Retinal pigment epithelial cell (primary cell): ENCODE measurements at regions not wholly inside any gene's neighbourhood (a gene's known extent, or its start where the extent isn't known, plus 50 kb on each side); places are given as distances from the start of the nearest gene placed in this dataset.
"Not testable (repeated sequence)": the region's sequence is repeated elsewhere in the genome, so short reads cannot be mapped to it uniquely, and the experiment has no call there.

Experiments used
- DNase-seq: peaks from one replicate; pipeline ENCODE4 v3.0.0-alpha.2; 2010; ENCODE audit warnings: low read depth
- H3K4me3 ChIP-seq: 2 replicates; pipeline ENCODE4 v1.5.1; 2011; ENCODE audit warnings: mild to moderate bottlenecking, low read length, control low read depth, moderate library complexity
- TF ChIP-seq, protein P1 (sequence below): conservative IDR thresholded peaks from 2 replicates; pipeline ENCODE4 v1.5.1; 2011; ENCODE audit warnings: low read depth, low read length, control low read depth, inconsistent platforms

DNA sequence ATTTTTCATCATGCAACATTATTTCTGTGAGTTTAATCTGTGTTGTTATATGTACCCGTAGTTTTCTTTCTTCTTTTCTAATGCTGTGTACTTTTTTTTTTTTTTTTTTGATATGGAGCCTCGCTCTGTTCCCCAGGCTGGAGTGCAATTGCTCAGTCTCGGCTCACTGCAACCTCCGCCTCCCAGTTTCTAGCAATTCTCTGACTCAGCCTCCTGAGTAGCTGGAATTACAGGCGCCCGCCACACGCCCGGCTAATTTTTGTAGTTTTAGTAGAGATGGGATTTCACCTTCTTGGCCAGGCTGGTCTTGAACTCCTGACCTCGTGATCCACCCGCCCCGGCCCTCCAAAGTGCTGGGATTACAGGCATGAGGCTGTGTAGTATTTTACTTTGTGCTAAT, 155.4 kb downstream of the GALR1 start:
- no peak for DNase-seq
- H3K4me3 ChIP-seq: no peak overlapping the region
- TF ChIP-seq, protein P1, sequence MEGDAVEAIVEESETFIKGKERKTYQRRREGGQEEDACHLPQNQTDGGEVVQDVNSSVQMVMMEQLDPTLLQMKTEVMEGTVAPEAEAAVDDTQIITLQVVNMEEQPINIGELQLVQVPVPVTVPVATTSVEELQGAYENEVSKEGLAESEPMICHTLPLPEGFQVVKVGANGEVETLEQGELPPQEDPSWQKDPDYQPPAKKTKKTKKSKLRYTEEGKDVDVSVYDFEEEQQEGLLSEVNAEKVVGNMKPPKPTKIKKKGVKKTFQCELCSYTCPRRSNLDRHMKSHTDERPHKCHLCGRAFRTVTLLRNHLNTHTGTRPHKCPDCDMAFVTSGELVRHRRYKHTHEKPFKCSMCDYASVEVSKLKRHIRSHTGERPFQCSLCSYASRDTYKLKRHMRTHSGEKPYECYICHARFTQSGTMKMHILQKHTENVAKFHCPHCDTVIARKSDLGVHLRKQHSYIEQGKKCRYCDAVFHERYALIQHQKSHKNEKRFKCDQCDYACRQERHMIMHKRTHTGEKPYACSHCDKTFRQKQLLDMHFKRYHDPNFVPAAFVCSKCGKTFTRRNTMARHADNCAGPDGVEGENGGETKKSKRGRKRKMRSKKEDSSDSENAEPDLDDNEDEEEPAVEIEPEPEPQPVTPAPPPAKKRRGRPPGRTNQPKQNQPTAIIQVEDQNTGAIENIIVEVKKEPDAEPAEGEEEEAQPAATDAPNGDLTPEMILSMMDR: no peak

DNA sequence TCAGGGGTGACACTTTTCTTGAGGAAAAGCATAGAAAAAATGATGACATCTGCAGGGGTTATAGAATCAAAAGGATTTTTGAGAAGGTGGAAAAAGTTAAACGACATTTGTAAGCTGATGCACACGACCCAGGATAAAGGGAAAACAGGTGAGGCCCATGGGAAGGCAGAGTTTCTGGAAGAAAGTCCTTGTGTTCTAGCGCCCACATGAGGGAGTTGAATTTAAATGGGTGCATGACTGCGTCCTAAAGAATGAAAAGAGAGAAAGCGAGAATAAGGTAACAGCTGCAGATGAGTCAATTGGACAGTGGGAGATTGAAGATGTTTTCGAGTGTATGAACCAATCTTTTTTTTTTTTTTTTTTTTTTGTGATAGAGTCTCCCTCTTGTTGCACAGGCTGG, 158.1 kb downstream of the GALR1 start:
- no peak overlapping the region for H3K4me3 ChIP-seq
- DNase-seq: no peak
- TF ChIP-seq, protein P1: no peak

DNA sequence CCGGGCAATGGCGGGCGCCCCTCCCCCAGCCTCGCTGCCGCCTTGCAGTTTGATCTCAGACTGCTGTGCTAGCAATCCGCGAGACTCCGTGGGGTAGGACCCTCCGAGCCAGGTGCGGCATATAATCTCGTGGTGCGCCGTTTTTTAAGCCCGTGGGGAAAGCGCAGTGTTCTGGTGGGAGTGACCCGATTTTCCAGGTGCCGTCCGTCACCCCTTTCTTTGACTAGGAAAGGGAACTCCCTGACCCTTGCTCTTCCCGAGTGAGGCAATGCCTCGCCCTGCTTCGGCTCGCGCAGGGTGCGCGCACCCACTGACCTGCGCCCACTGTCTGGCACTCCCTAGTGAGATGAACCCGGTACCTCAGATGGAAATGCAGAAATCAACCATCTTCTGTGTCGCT, 171.9 kb downstream of the GALR1 start:
- not testable (repeated sequence) for DNase-seq, H3K4me3 ChIP-seq

DNA sequence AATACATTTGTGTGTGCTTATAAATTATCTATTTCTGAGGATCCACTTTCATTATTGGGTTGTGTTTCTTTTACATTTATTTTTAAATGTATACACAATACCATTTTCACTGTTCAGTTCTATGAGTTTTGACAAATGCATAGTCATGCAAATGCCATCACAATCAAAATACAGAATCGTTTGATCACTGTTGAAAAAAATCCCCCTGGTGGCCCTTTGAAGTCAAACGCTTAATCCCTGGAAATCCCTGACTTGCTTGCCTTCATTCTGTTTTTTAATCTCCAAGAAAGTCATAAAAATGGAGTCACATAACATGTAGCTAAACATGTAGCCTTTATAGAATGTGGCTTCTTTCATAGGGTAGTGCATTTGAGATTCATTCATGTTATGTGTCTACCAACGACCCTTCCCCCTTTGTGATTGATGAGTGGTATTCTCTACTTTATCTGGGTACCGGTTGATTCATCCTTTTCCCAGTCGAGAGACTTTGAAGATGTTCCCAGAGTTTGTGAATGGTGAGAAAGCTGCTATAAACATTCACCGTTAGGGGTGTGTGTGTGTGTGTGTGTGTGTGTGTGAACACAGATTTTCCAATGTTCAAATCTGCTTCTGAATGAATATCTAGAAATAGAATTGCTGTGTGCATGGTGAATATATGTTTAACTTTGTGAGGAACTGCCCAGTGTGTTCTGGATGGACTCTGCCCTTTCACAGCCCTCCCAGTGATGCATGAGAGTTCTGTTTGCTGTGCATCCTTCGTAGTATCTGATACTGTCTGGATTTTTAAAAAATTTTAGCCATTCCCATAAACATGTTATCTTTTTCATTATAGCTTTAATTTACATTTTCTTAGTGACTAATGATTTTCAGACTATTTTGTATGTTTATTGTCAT, 173.6 kb downstream of the GALR1 start:
- no peak for DNase-seq
- no peak overlapping the region for H3K4me3 ChIP-seq
- TF ChIP-seq, protein P1: no peak

DNA sequence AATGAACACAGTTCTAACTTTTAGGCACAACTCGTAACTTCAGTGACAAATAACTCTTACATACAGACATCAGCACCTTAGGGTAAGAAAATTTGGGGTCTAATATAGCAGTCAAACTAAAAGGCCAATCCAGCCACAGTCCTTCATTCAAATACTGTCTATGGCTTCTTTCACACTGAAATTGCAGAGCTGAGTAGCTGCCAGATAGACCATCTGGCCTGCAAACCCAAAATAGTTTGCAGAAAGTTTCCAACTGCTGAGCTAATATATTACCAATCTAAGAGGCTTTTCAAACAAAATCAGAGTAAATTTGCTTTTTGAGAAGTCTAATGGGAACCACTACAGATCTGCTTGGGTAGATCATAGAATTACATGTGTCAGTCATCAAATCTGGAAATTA, 183.4 kb downstream of the GALR1 start:
- no peak for DNase-seq
- H3K4me3 ChIP-seq: no peak overlapping the region
- TF ChIP-seq, protein P1: no peak

DNA sequence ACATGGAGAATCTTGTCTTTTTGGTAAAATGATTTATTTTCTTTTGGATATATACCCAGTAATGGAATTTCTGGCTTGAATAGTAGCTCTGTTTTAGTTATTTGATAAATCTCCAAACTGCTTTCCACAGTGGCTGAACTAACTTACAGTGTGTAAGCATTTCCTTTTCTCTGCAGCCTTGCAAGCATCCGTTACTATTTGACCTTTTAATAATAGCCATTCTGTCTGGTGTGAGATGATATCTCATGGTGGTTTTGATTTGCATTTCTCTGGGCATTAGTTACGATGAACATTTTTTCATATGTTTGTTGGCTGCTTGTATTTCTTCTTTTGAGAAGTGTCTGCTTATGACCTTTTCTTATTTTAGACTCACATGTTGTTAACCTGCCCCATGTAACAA, 190.2 kb downstream of the GALR1 start:
- no peak for DNase-seq
- H3K4me3 ChIP-seq: no peak overlapping the region
- TF ChIP-seq, protein P1: no peak

DNA sequence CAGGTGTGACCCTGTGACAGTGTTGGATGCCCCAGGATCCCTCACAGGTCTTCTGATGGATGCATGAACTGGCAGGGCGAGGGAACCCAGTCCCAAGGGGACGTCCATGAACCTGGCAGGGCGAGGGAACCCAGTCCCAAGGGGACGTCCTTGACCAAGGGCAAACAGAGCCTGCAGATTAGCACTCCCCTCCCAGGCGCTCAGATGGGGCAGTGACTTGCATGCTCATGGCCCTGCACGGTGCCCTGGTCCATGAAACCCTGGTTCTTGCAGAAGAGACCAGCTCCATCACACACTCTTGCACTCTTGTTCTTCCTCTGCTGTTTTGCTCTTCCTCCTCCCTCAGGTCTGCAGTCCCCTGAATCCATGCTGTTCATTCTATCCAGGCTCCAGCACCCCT, 192.7 kb downstream of the GALR1 start:
- no peak for DNase-seq

More for the DNA sequence above, 192.7 kb downstream of the GALR1 start:
- no peak overlapping the region for H3K4me3 ChIP-seq
- TF ChIP-seq, protein P1: no peak
